ENCODE measurements at regions not wholly inside any gene's neighbourhood (a gene's known extent, or its start where the extent isn't known, plus 50 kb on each side); places are given as distances from the start of the nearest gene placed in this dataset.

- peaks cover 7% of the 10 kb centered on the region; the same call in 2 of the 3 replicates for H3K4me1 Mint-ChIP-seq
- TF ChIP-seq POLR2AphosphoS5 (IDR thresholded peaks at IDR 0.05; ENCODE audit: low read depth) (no peak), STAT1 (IDR thresholded peaks at IDR 0.05; ENCODE audit: unreplicated experiment) (no peak), EZH2phosphoT487 (IDR thresholded peaks at IDR 0.05; ENCODE audit: unreplicated experiment) (no peak)
These were observed 1389.0 kb upstream of the IGFBP7 start for GRCh38 chr4:58499182-58499581.

GRCh38 chr4:58491620-58492019 is 1381.4 kb upstream of the IGFBP7 start:
- H3K27ac ChIP-seq (ENCODE audit: low read depth), result no peak overlapping the region
- no peaks in the 10 kb centered on the region for H4K20me1 ChIP-seq (replicated peaks; ENCODE audit: insufficient read depth)
- TF ChIP-seq REST (IDR thresholded peaks at IDR 0.05; ENCODE audit: unreplicated experiment), result no peak
- no peak for TF ChIP-seq ETS1 (IDR thresholded peaks at IDR 0.05)
- Mint-ChIP-seq H3K9me3 (peaks cover 31% of the 10 kb centered on the region), H3K36me3 (ENCODE audit: low read depth) (peaks cover 30% of the 10 kb centered on the region), H3K4me1 (peaks cover 8% of the 10 kb centered on the region; the same call in 2 of the 3 replicates), H3K27me3 (ENCODE audit: insufficient read depth, low read depth, poor library complexity) (no peaks in the 10 kb centered on the region), H3K27ac (no peak overlapping the region), H3K4me3 (no peak overlapping the region)
- no peaks in the 10 kb centered on the region for H3F3A ChIP-seq (replicated peaks; ENCODE audit: low read depth)
- peaks cover 4% of the 10 kb centered on the region; the same call in 1 of the 2 replicates for H3K9me2 ChIP-seq (ENCODE audit: insufficient read depth)
- DNase-seq (ENCODE audit: low spot score) (no peak), ATAC-seq (no peak)
- H2AFZ ChIP-seq, result no peak overlapping the region
- no peak overlapping the region for H3K4me3 ChIP-seq
- peaks cover 10% of the 10 kb centered on the region for H3K4me1 ChIP-seq (ENCODE audit: insufficient read depth)
- H3K79me2 ChIP-seq (replicated peaks; ENCODE audit: insufficient read depth), result no peaks in the 10 kb centered on the region
- H3K27me3 ChIP-seq (ENCODE audit: insufficient read depth), result no peaks in the 10 kb centered on the region
- no peak overlapping the region for H3K4me2 ChIP-seq
- no peaks in the 10 kb centered on the region for H3K36me3 ChIP-seq (ENCODE audit: insufficient read depth)

More at GRCh38 chr4:58499182-58499581, 1389.0 kb upstream of the IGFBP7 start:
- no peaks in the 10 kb centered on the region for H3F3A ChIP-seq (replicated peaks; ENCODE audit: low read depth)
- Mint-ChIP-seq H3K4me3 (no peak overlapping the region), H3K36me3 (ENCODE audit: low read depth) (peaks cover 15% of the 10 kb centered on the region; the same call in 1 of the 3 replicates), H3K9me3 (peaks cover 5% of the 10 kb centered on the region; the same call in 1 of the 3 replicates), H3K27ac (no peak overlapping the region), H3K27me3 (ENCODE audit: insufficient read depth, low read depth, poor library complexity) (no peaks in the 10 kb centered on the region)
- H2AFZ ChIP-seq, result no peak overlapping the region
- no peaks in the 10 kb centered on the region for H4K20me1 ChIP-seq (replicated peaks; ENCODE audit: insufficient read depth)
- peaks cover 9% of the 10 kb centered on the region; the same call in 1 of the 2 replicates for H3K9me2 ChIP-seq (ENCODE audit: insufficient read depth)
- H3K4me1 ChIP-seq (ENCODE audit: insufficient read depth), result peaks cover 9% of the 10 kb centered on the region
- ATAC-seq (no peak), DNase-seq (ENCODE audit: low spot score) (peak; percentile 26)
- no peak overlapping the region for H3K27ac ChIP-seq (ENCODE audit: low read depth)
- H3K79me2 ChIP-seq (replicated peaks; ENCODE audit: insufficient read depth), result no peaks in the 10 kb centered on the region
- no peak overlapping the region for H3K4me3 ChIP-seq
- no peaks in the 10 kb centered on the region for H3K27me3 ChIP-seq (ENCODE audit: insufficient read depth)
- no peaks in the 10 kb centered on the region for H3K36me3 ChIP-seq (ENCODE audit: insufficient read depth)
- no peak overlapping the region for H3K4me2 ChIP-seq

- Histone ChIP-seq H4K20me1 (replicated peaks; ENCODE audit: insufficient read depth) (no peaks in the 10 kb centered on the region), H3K36me3 (ENCODE audit: insufficient read depth) (no peaks in the 10 kb centered on the region), H3K9me2 (ENCODE audit: insufficient read depth) (no peaks in the 10 kb centered on the region), H3K27me3 (ENCODE audit: insufficient read depth) (no peaks in the 10 kb centered on the region), H3K4me2 (no peak overlapping the region), H3F3A (replicated peaks; ENCODE audit: low read depth) (no peaks in the 10 kb centered on the region), H3K4me3 (no peak overlapping the region), H3K79me2 (replicated peaks; ENCODE audit: insufficient read depth) (no peaks in the 10 kb centered on the region), H3K4me1 (ENCODE audit: insufficient read depth) (no peaks in the 10 kb centered on the region), H3K27ac (ENCODE audit: low read depth) (no peak overlapping the region), H2AFZ (peak overlapping the region; percentile 70)
- Mint-ChIP-seq H3K36me3 (ENCODE audit: low read depth) (no peaks in the 10 kb centered on the region), H3K27me3 (ENCODE audit: insufficient read depth, low read depth, poor library complexity) (no peaks in the 10 kb centered on the region), H3K9me3 (no peaks in the 10 kb centered on the region; the same call in 2 of the 3 replicates), H3K4me1 (no peaks in the 10 kb centered on the region), H3K4me3 (no peak overlapping the region), H3K27ac (no peak overlapping the region)
- DNase-seq (ENCODE audit: low spot score) (no peak), ATAC-seq (no peak)
- TF ChIP-seq REST (IDR thresholded peaks at IDR 0.05; ENCODE audit: unreplicated experiment) (no peak), JUNB (IDR thresholded peaks at IDR 0.05; ENCODE audit: unreplicated experiment) (no peak), STAT1 (IDR thresholded peaks at IDR 0.05; ENCODE audit: unreplicated experiment) (no peak)
These were observed 1367.8 kb upstream of the IGFBP7 start for GRCh38 chr4:58477950-58478349.

Data from GM23338 (cell line).